ENCODE measurements at regions not wholly inside any gene's neighbourhood (a gene's known extent, or its start where the extent isn't known, plus 50 kb on each side); places are given as distances from the start of the nearest gene placed in this dataset.
"Not testable (repeated sequence)": the region's sequence is repeated elsewhere in the genome, so short reads cannot be mapped to it uniquely, and the experiment has no call there.

DNA sequence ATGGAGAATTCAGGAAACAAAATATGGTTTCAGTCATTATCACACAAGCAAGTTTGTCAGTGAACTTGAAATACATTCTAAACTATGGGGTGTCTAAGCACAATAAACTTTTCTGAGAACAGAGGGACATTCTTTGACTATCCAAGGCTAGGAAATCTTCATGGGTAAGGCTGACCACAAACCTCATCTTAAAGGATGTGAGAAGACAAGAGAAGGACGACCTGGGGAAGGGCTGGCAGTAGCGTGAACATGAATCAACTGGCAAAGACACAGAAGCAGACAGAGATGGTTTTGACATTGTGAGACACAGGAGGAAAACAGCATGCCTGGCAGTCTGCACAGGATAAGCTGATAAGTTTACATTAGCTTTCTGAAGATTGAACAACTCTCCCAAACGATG lies 752.4 kb upstream of the SLC8A1 start:
- H3K27me3 ChIP-seq, result no peaks in the 10 kb centered on the region
- WGBS, 2 donors, result 32 to 37% methylated on average over 3 of the region's 3 CpGs
- H3K9me3 ChIP-seq, result no peaks in the 10 kb centered on the region
- no peak overlapping the region for H3K27ac ChIP-seq
- TF ChIP-seq, protein P1, sequence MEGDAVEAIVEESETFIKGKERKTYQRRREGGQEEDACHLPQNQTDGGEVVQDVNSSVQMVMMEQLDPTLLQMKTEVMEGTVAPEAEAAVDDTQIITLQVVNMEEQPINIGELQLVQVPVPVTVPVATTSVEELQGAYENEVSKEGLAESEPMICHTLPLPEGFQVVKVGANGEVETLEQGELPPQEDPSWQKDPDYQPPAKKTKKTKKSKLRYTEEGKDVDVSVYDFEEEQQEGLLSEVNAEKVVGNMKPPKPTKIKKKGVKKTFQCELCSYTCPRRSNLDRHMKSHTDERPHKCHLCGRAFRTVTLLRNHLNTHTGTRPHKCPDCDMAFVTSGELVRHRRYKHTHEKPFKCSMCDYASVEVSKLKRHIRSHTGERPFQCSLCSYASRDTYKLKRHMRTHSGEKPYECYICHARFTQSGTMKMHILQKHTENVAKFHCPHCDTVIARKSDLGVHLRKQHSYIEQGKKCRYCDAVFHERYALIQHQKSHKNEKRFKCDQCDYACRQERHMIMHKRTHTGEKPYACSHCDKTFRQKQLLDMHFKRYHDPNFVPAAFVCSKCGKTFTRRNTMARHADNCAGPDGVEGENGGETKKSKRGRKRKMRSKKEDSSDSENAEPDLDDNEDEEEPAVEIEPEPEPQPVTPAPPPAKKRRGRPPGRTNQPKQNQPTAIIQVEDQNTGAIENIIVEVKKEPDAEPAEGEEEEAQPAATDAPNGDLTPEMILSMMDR (IDR thresholded peaks at IDR 0.05), result no peak
- no peak for TF ChIP-seq POLR2A (IDR thresholded peaks at IDR 0.05)
- no peaks in the 10 kb centered on the region for H3K36me3 ChIP-seq
- no peak overlapping the region for H3K4me3 ChIP-seq
- H3K4me1 ChIP-seq, result no peaks in the 10 kb centered on the region
- intact Hi-C loops (cut with DNase I), result no loop called here
- DNase-seq, result no peak

DNA sequence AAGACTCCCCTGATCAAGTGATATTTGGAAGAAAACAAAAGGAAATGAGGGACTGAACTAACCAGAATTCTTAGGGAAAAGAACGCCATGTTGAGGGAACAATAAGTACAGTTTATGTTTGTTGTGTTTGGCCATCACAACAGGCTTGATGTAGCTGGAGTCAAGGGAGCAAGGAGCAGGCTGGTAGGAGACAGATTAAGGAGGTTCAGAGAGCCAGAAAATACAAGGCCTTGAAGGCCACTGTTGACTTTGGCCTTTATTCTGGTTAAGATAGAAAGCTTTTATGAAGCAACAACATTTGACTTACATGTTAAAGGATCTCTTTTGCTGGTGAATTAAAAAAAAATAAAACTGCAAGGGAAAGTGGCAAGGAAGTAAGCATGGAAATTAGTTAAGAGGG lies 754.1 kb upstream of the SLC8A1 start:
- Histone ChIP-seq H3K4me1 (no peaks in the 10 kb centered on the region), H3K9me3 (no peaks in the 10 kb centered on the region), H3K4me3 (no peak overlapping the region), H3K36me3 (no peaks in the 10 kb centered on the region), H3K27me3 (no peaks in the 10 kb centered on the region), H3K27ac (no peak overlapping the region)
- no peak for DNase-seq
- no peak for TF ChIP-seq POLR2A (IDR thresholded peaks at IDR 0.05)
- TF ChIP-seq, protein P1 (IDR thresholded peaks at IDR 0.05), result no peak
- WGBS, 2 donors, result 73 to 82% methylated on average over 1 of the region's 1 CpG
- intact Hi-C loops (cut with DNase I), result no loop called here

DNA sequence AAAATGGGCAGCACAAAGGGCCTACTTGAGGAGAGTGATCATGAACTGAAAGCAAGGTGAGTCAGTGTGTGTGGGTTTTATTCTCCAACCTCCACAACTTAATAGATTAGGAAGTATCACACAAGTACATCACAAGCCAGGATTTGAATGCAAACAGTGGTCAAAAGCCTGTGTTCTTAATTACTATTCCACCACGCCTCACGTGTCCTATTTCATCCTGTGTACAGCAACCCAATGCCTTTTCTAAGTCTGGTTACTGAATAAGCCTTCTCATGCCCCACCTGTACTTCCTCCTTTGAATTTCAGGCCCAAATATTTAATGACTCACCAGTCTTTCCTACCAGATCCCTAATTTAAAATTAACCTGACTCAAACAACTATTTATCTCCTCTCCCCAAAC lies 755.7 kb upstream of the SLC8A1 start:
- no peak overlapping the region for H3K27ac ChIP-seq
- H3K9me3 ChIP-seq, result no peaks in the 10 kb centered on the region
- no peaks in the 10 kb centered on the region for H3K36me3 ChIP-seq
- no peaks in the 10 kb centered on the region for H3K4me1 ChIP-seq
- H3K4me3 ChIP-seq, result no peak overlapping the region
- intact Hi-C loops (cut with DNase I), result no loop called here
- no peaks in the 10 kb centered on the region for H3K27me3 ChIP-seq
- WGBS, 2 donors, result 41 to 58% methylated on average over 2 of the region's 2 CpGs
- no peak for DNase-seq
- no peak for TF ChIP-seq POLR2A (IDR thresholded peaks at IDR 0.05)
- TF ChIP-seq, protein P1 (IDR thresholded peaks at IDR 0.05), result no peak

DNA sequence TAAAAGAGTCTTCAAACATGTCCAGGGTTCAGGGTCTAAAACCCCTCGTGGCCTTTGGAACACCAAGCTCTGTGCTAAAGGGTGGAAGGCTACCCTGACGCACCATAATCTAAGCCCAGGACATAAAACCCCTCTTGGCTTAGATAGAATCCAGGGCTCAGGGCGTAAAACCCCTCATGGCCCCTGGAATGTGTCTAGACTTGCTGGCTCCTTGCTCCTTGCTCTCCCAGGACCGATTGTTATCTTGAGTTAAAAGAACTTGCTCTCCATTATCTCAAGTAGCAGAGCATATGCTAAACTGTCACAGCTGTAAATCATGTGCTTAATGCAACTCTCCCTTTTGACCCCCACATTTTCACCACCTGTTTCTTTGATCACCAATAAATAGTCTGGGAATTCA lies 758.1 kb upstream of the SLC8A1 start:
- H3K27ac ChIP-seq; H3K36me3 ChIP-seq; H3K9me3 ChIP-seq; intact Hi-C loops (cut with DNase I); H3K4me3 ChIP-seq; H3K4me1 ChIP-seq; DNase-seq; H3K27me3 ChIP-seq: not testable (repeated sequence)
- 48 to 62% methylated on average over 4 of the region's 4 CpGs for WGBS, 2 donors

DNA sequence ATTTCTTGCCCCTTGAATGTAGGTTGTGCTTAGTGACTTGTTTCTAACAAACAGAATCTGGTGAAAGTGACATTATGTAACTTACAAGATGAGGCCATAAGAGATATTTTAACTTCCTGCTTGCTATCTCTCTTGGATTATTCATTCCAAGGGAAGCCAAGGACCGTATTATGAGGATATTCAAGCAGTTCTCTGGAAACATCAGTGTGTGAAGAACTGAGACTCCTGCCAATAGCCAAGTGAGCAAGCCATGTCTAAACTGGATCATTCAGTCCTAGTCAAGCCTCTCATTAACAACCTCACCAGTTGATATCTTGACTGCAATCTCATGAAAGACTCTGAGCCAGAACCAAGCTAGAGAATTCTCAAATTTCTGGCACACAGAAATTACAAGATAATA lies 765.1 kb upstream of the SLC8A1 start:
- no peak for TF ChIP-seq POLR2A (IDR thresholded peaks at IDR 0.05)
- TF ChIP-seq, protein P1 (IDR thresholded peaks at IDR 0.05), result no peak
- no peak for DNase-seq
- WGBS, 2 donors, result 14 to 35% methylated on average over 1 of the region's 1 CpG
- Histone ChIP-seq H3K27me3 (no peaks in the 10 kb centered on the region), H3K4me1 (no peaks in the 10 kb centered on the region), H3K27ac (no peak overlapping the region), H3K36me3 (no peaks in the 10 kb centered on the region), H3K4me3 (no peak overlapping the region), H3K9me3 (no peaks in the 10 kb centered on the region)
- intact Hi-C loops (cut with DNase I), result no loop called here

DNA sequence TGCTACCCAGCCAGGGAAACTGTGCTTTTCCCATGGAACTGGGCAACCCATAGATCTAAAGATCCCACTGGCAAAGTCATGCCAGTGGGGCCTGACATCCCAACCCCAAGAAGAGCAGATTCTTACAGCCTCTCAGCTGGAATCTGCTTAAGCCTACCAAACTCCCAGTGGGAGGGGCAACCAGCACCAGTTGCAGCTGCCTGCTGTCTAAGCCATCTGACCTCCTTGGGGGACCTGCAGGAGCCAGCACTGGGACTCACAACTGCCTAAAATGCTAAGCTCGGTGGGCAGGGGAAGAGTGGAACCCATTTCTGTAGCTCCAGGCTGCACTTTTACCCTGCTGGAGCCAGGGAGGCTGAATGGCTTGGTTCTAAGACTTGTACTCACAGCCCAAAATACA lies 770.7 kb upstream of the SLC8A1 start:
- no peaks in the 10 kb centered on the region for H3K4me1 ChIP-seq
- DNase-seq, result no peak
- intact Hi-C loops (cut with DNase I), result no loop called here
- no peak for TF ChIP-seq POLR2A (IDR thresholded peaks at IDR 0.05)
- TF ChIP-seq, protein P1 (IDR thresholded peaks at IDR 0.05), result no peak
- no peak overlapping the region for H3K4me3 ChIP-seq
- WGBS, 2 donors, result no CpG with 5 or more reads among the region's 1 CpG
- no peaks in the 10 kb centered on the region for H3K36me3 ChIP-seq
- no peak overlapping the region for H3K27ac ChIP-seq
- peaks cover 0 to 5% (median 0%) of the 10 kb centered on the region in 3 donors for H3K9me3 ChIP-seq
- H3K27me3 ChIP-seq, result no peaks in the 10 kb centered on the region

All from esophagus squamous epithelium (tissue), 5 donors.